ENCODE measurements at regions not wholly inside any gene's neighbourhood (a gene's known extent, or its start where the extent isn't known, plus 50 kb on each side); places are given as distances from the start of the nearest gene placed in this dataset.

DNA sequence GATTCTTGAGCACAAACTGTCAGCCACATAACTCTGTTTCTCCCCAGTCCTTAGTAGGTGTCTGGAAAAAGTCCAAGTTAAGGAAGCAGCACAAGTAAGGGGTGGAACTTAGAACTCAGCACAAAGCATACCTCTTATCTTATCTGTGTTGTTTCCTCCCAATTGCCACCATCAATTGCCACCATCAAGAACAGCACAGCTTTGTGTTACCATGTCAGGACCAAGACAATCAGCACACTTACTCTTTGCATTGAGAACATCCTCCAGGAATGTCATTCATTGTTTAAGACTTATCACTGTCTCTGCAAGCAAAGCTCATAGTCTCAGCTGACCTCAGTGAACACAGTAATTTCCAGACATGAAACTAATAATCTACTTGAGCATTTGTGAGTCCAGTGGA, 212.7 kb upstream of the FSHR start:
- Mint-ChIP-seq H3K4me3 (no peak overlapping the region), H3K27ac (no peak overlapping the region), H3K36me3 (ENCODE audit: low read depth) (no peaks in the 10 kb centered on the region), H3K27me3 (ENCODE audit: low read depth) (peaks cover 3% of the 10 kb centered on the region), H3K4me1 (no peaks in the 10 kb centered on the region), H3K9me3 (no peaks in the 10 kb centered on the region)
- TF ChIP-seq, protein P1, sequence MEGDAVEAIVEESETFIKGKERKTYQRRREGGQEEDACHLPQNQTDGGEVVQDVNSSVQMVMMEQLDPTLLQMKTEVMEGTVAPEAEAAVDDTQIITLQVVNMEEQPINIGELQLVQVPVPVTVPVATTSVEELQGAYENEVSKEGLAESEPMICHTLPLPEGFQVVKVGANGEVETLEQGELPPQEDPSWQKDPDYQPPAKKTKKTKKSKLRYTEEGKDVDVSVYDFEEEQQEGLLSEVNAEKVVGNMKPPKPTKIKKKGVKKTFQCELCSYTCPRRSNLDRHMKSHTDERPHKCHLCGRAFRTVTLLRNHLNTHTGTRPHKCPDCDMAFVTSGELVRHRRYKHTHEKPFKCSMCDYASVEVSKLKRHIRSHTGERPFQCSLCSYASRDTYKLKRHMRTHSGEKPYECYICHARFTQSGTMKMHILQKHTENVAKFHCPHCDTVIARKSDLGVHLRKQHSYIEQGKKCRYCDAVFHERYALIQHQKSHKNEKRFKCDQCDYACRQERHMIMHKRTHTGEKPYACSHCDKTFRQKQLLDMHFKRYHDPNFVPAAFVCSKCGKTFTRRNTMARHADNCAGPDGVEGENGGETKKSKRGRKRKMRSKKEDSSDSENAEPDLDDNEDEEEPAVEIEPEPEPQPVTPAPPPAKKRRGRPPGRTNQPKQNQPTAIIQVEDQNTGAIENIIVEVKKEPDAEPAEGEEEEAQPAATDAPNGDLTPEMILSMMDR (IDR thresholded peaks at IDR 0.05; ENCODE audit: unreplicated experiment in 3 of 3) = no peak

DNA sequence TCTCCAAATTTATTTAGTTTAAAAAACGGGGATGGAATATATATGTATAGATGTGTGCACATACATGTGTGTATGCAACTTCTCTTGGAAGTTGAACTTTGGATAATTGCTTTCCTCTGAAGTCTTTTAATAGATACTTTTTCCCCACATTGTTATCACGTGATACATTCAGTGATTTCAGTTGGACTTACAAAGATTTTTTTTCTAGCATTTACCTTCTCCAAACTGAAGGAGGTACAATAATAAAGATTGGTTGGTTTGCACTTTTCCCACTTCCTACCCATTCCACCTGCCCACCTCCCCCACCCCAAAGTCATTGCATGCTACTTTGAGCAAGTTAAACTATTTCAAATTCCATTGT, 206.1 kb upstream of the FSHR start:
- no peak overlapping the region for H3K4me3 Mint-ChIP-seq
- no peaks in the 10 kb centered on the region for H3K4me1 Mint-ChIP-seq

DNA sequence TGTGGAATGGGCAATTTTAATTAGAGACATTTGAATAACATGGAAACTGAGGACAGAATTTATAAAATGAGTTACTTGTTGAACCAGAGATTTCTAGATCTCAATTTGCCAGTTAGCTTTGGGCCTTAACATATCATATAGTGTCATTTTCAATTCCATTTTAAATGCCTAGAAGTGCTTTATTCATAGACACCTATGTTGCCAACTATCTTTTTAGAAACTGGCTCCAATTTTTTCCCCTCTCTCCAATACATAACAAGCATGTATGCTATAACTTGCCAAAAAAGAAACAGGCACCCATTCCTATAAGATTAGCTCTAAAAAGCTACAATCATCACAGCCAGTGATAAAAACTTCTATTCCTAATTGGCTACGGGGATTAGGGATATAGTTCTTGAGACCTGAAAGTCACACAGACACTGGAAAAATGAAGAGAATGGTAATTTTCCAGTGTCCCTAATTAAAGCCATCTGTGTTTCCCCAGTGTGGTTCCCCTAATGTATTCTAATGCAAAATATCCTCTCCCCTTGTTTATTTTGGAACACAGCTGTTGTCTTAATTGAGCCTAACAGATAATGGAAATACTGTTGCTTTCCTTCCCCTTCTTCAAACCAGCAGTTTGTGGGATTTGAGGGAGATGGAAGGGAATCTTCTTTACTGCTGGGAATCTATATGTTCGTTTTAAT, 205.5 kb upstream of the FSHR start:
- H3K4me1 Mint-ChIP-seq = no peaks in the 10 kb centered on the region
- H3K36me3 Mint-ChIP-seq (ENCODE audit: low read depth) = no peaks in the 10 kb centered on the region
- H3K27me3 Mint-ChIP-seq (ENCODE audit: low read depth) = no peaks in the 10 kb centered on the region
- TF ChIP-seq, protein P1 (IDR thresholded peaks at IDR 0.05; ENCODE audit: unreplicated experiment in 3 of 3) = no peak
- no peak overlapping the region for H3K4me3 Mint-ChIP-seq
- no peak overlapping the region for H3K27ac Mint-ChIP-seq
- no peaks in the 10 kb centered on the region for H3K9me3 Mint-ChIP-seq

More for the DNA sequence above, 206.1 kb upstream of the FSHR start:
- Mint-ChIP-seq H3K27me3 (ENCODE audit: low read depth) (no peaks in the 10 kb centered on the region), H3K9me3 (no peaks in the 10 kb centered on the region), H3K36me3 (ENCODE audit: low read depth) (no peaks in the 10 kb centered on the region), H3K27ac (no peak overlapping the region)
- TF ChIP-seq, protein P1 (IDR thresholded peaks at IDR 0.05; ENCODE audit: unreplicated experiment in 3 of 3) = no peak

DNA sequence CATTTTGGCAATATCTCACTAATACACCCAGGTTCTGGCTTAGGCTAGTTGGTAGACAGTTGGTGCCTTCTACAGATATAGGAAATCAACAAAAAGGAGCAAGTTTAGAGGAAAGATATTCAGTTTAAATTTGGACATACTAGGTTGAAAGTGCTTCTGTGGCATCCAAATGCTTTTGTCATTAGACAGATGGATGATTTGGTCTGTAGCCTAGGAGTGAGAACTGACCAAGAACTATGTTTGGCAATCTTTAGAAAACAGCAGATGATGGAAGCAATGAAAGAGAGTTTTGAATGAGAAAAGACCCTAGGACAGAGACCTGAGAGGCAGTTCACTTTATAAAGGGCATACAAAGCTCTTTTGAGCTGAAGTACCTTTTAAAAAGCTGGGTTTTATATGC, 201.3 kb upstream of the FSHR start:
- no peak overlapping the region for H3K27ac Mint-ChIP-seq
- H3K4me1 Mint-ChIP-seq = no peaks in the 10 kb centered on the region
- no peak overlapping the region for H3K4me3 Mint-ChIP-seq
- TF ChIP-seq, protein P1 (IDR thresholded peaks at IDR 0.05; ENCODE audit: unreplicated experiment in 3 of 3) = no peak
- no peaks in the 10 kb centered on the region for H3K36me3 Mint-ChIP-seq (ENCODE audit: low read depth)
- H3K27me3 Mint-ChIP-seq (ENCODE audit: low read depth) = no peaks in the 10 kb centered on the region
- H3K9me3 Mint-ChIP-seq = no peaks in the 10 kb centered on the region

DNA sequence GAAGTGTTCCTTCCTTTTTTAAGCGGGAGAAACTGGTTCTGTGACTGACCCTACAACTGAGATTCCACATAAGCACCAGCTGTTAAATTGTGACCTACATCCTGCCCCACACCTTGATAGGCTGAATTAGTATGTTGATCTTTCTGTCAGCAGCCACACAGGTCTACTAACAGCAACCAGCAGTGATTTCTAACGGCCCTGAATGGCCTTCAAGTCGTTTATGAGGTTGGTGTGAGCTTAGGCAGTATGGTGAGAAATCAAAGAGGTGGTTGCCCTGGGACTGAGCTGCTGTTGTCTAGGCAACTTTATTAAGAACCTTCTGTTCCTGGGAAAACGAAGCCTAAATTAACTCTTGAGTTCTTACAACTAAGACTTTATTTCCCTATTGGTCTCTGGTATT, 197.2 kb upstream of the FSHR start:
- Mint-ChIP-seq H3K27me3 (ENCODE audit: low read depth) (no peaks in the 10 kb centered on the region), H3K4me1 (no peaks in the 10 kb centered on the region), H3K27ac (no peak overlapping the region), H3K9me3 (no peaks in the 10 kb centered on the region), H3K4me3 (no peak overlapping the region), H3K36me3 (ENCODE audit: low read depth) (no peaks in the 10 kb centered on the region)
- TF ChIP-seq, protein P1 (IDR thresholded peaks at IDR 0.05; ENCODE audit: unreplicated experiment in 3 of 3) = no peak

DNA sequence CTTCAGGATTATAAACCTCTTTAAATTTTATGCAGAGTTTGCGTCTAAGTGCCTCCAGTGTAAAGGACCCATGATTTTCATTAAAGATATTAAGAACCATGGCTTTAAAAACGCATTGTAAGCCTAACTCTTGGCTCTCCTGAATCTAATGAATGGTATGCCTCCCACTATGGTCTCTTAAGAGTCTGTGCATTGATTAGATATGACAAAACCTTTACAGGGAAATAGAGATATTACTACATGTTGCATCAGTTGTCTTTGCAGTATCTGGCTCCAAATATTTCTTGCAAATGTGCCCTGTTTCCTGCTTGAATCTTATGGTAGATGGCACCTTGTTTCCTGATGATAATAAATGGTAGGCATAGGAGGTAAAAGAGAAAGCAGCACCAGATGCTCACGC, 189.3 kb upstream of the FSHR start:
- H3K27ac Mint-ChIP-seq = no peak overlapping the region
- H3K4me1 Mint-ChIP-seq = no peaks in the 10 kb centered on the region
- H3K9me3 Mint-ChIP-seq = no peaks in the 10 kb centered on the region
- TF ChIP-seq, protein P1 (IDR thresholded peaks at IDR 0.05; ENCODE audit: unreplicated experiment in 3 of 3) = no peak
- no peaks in the 10 kb centered on the region for H3K36me3 Mint-ChIP-seq (ENCODE audit: low read depth)
- H3K27me3 Mint-ChIP-seq (ENCODE audit: low read depth) = no peaks in the 10 kb centered on the region
- H3K4me3 Mint-ChIP-seq = no peak overlapping the region
